Right ventricle myocardium inferior (tissue), 1 donor: ENCODE measurements at regions not wholly inside any gene's neighbourhood (a gene's known extent, or its start where the extent isn't known, plus 50 kb on each side); places are given as distances from the start of the nearest gene placed in this dataset.

Source experiments
- ATAC-seq: fragments of 200-7000 bp; cut with Tn5 transposase; one replicate; pipeline ENCODE4 v1.9.1; 2020; ENCODE audit warnings: mild to moderate bottlenecking, moderate library complexity
- DNase-seq: peaks from one replicate; pipeline ENCODE4 v3.0.0; 2021; ENCODE audit errors: missing footprints
- intact Hi-C: fragments of 100-400 bp; cut with DNase I; formaldehyde crosslinking; loops from one replicate; pipeline ENCODE4 v1.11.0; 2022
- donor health status: DM: no; HTN: yes; CAD: no; lungs with severe emphysema.

DNA sequence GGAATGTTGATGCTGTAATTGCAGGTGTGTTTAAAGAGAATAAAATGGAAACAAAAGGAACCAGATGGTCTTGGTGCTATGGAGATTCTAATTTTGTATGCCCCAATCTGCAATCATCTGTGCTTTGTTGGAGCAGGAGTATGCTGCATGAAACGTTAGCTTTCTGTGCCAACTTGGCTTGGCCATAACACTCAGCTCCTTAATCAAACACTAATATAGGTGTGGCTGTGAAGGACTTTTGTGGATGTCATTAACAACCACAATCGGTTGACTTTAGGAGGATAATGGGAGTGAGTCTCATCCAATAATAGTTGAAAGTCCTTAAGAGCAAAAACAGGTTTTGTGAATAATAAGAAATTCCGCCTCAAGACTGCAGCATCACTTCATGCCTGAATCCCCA lies 399.2 kb downstream of the NLGN4X start:
- intact Hi-C loops: no loop called here
- DNase-seq (no peak), ATAC-seq (no peak)

DNA sequence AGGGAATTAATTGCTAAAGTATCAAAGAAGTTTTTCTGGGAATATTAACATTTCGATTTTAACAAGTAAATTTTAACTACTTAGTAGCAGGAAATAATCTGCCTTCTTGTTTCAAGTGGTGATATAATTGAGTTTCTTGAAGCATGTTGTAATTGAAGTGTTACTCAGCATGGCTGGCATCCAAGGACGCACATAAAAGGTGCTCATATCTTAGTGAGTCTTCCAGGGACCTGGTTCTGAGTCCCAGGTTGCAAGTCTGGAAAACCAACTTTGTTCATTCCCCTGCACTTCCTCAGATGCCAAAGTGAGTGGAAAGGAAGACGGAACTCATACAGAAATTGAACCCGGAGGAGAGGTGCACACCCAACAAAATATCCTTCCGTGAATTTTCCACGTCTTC lies 399.6 kb downstream of the NLGN4X start:
- ATAC-seq (no peak), DNase-seq (no peak)
- intact Hi-C loops: no loop called here

DNA sequence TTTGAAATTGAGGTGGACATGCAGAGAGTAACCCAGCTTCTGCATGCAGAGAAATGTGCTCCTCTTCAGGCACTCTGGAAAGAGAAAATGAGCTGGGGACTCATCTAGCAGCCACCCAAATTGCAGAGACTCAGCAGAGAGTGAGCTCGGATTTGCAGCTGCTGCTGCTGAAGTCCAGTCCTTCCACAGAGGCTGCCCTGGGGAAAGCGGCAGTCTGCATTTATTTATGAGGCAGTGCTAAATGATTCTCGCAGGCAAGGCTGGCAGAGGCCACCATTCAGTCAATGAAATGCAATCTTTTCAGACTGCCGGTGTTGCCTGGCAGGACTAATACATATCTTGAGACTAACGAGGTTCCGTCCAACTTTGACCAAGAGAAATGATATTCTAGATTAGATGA lies 404.8 kb downstream of the NLGN4X start:
- no peak for ATAC-seq
- intact Hi-C loops: no loop called here
- DNase-seq: no peak

DNA sequence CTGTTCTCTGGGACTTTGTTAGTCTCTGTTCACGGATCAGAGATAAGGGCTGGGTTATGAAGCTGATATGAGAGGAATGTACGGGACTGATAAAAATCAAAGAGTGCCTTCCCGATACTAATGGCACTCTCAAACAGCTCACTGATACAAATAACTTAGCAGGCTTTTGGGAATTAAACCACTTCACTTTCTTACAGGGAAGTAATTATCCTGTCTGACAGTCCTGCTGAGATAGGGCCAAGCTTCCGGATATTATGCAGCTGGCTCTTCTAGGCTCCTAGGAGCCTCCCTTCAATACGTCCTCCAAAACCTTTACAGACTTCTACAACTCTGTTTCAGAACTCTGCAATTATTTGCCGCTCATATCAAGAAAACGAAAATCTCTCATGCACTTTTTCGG lies 418.0 kb downstream of the NLGN4X start:
- DNase-seq (no peak), ATAC-seq (no peak)
- intact Hi-C loops: no loop called here

DNA sequence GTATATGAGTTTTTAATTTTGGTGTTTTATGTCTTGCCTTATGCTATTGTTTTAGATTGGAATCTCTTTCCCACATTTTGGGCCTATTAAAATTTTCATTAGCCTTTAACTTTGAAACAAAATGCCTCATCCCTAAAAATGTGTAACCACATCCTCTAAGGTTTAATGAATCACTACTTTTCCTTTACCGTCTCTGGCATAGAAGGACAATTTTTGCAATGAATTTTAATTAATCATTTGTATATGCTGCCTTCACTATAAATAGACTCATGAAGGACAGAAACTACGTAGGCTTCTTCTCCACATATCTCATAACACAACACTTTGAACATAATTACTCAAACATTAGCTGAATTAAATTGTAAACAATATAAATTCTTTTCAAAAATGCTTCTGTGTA lies 421.5 kb downstream of the NLGN4X start:
- ATAC-seq (no peak), DNase-seq (no peak)
- intact Hi-C loops: no loop called here

DNA sequence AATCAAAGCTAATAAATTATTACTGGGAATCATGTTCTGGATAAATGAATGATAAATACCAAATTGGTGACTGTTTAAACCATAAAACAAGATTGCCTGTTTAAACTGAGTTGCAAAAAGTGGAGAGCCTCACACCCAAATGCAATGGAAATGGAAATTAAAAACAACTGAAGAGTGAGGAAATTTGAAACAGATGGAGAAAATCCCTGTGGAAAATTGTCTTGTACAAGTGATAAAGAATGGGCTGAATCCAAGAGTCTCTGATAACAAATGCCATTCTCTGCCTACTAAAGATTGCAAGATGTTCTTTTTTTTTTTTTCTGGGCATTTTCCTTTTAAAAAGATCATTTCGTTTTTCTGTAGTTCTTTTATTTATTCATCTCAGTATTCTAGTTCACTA lies 426.3 kb downstream of the NLGN4X start:
- ATAC-seq: no peak
- no peak for DNase-seq
- intact Hi-C loops: no loop called here

DNA sequence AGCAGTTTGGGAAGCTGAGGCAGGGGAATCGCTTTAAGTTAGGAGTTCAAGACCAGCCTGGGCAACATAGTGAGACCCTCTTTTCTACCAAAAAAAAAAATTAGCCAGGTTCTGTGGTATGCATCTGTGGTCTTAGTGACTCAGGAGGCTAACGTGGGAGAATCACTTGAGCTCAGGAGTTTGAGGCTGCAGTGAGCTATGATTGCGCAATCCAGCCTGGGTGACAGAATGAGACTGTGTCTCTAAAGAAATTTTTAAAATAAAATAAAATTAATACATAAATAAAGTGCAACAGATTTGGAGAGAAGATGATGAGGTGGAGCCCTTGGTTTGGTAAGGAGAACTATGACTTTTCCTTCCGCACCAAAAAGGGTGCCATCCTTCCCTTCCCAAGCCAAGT lies 436.9 kb downstream of the NLGN4X start:
- ATAC-seq (no peak), DNase-seq (no peak)
- intact Hi-C loops: no loop called here

DNA sequence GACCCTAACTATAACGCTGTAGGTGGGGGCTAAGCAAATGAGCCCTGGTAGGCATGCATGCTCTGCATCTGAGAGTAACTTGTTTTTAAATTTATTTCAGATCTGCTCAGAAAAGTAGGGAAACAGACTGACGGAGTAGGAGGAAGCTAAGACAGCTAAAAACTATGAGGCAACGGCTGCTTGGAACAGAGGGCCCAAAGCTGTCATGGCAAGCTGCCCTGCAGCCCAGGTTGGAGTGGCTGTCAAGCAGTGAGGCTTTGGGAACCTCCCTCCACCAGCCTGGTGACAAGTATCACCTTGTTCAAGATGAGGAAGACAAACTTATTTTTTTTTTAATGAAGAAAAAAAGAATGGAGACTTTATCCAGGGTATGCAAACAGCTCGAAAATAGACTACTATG lies 439.8 kb downstream of the NLGN4X start:
- intact Hi-C loops: no loop called here

DNA sequence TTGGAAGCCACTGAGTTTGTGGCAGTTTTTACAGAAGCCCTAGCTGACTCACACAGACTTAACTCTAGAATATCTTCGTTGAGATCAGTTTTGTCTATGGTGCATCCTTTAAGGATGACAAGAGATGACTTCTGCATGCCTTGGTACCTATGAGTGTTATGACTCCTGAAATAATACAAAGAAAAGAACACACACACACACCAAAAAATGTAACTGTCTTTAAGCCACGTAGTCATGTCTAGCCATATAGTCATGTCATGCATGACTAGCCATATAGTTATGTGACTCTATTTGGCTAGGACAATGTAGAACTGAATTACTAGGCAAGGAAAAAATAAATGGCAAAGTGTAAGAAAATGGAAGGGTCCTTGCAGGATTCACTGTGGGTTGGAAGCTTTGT lies 447.8 kb downstream of the NLGN4X start:
- intact Hi-C loops: no loop called here
- DNase-seq (no peak), ATAC-seq (no peak)

More for the DNA sequence above, 439.8 kb downstream of the NLGN4X start:
- no peak for ATAC-seq
- no peak for DNase-seq

DNA sequence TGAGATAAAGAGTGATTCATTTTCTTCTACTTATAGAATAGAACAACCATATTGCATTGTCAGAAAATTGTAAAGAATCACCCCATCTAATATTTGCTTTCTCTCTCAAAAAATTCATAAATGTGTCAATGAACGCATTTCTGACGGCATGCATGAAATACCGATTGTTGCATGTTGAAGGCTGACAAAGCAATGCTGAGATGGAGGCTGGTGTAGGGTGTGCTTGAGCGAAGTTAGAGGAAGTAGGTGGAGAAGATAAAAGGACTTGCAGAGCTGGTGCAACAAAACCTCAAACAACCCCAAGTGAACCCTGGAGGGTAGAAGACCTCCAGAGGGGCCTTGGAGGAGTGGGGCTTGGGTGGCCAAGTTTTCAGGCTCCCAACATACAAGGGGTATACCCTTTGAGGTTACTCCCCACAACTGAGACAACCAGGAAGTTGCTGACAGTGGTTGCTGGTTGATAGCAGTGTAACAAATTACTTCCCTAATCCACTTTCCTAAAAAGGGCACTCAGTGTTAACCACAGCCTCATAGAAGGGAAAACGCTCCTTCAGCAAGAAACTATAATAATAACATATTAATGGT lies 452.7 kb downstream of the NLGN4X start:
- intact Hi-C loops: no loop called here
- DNase-seq (no peak), ATAC-seq (peak; percentile 44)

DNA sequence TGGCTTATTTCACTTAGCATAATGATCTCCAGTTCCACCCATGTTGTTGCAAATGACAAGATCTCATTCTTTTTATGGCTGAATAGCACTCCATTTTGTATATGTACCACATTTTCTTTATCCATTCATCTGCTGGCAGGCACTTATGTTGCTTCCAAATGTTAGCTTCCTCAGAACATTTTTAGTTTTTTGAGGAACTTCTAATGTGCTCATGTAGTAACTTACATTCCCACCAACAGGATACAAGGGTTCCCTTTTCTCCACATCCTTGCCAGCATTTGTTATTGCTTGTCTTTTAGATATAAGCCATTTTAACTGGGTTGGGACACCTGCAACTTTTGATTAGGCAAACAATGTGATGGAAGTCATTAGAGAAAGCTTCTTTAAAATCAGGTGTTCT lies 454.2 kb downstream of the NLGN4X start:
- ATAC-seq (no peak), DNase-seq (no peak)
- intact Hi-C loops: no loop called here

DNA sequence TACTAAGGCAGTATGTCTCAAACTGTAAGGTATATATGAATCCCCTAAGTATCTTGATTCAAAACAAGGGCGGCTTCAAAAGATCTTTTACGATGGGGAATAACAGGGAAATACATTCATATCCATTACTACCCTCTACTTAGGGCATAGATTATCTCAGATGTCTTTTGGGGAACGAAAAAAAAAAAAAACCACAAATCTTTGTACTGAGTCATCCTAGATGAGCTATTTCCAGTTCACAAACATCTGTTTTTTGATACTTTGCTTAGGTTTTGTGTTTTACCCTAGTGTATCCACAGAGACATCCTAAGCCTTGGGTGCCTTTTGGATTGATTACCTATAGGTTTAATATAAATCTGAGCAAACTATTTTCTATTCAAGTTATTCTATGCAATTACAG lies 457.2 kb downstream of the NLGN4X start:
- ATAC-seq: no peak
- intact Hi-C loops: no loop called here
- no peak for DNase-seq

DNA sequence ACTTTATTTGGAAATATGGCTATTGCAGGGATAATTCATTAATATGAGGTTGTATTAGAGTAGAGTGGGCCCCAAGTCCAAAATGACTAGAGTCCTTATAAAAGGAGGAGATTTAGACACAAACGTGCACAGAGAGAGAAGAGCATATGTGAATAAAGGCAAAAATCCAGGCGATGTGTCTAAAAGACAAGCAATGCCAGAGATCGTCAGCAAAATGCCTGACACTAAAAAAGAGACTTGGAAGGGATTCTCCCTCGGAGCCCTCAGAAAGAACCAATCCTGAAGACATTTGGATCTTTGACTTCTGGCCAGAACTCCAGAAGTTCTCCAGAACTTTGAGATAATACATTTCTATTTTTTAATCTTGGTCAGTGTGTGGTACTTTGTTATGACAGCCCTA lies 472.1 kb downstream of the NLGN4X start:
- ATAC-seq: no peak
- intact Hi-C loops: no loop called here
- no peak for DNase-seq

DNA sequence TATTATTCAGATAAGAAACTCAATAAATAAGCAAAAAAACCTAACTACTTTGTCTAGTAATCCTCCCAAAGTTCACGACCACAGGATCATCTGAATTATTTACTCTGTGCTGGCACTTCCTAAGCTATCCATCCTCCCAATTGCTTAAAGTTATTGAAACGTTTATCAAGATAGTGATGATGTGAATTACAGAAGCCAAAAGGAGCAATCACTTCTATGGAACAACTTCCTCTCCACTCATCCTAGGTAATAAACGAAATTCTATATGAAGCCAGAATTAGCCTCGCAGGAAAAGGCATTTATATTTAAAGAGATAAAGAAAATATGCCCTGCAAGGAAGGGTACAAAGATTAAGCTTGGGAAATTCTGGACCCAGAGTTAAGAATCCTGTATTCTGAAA lies 475.4 kb downstream of the NLGN4X start:
- DNase-seq (no peak), ATAC-seq (no peak)
- intact Hi-C loops: no loop called here

DNA sequence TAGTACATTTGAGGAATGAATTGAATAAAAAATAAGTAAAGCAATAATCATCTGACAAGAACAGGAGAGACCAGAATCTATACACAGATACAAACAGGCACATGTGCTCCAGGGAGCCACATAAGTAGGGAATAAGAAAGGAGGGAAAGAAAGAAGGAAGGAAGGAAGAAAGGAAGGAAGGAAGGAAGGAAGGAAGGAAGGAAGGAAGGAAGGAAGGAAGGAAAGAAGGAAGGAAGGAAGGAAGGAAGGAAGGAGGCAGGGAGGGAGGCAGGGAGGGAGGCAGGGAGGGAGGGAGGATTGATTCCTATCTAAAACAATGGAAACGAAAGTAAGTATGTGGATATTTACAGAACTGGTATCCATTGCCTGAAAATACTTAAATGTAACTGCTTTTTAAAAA lies 475.8 kb downstream of the NLGN4X start:
- intact Hi-C loops: no loop called here
- ATAC-seq (no peak), DNase-seq (no peak)

DNA sequence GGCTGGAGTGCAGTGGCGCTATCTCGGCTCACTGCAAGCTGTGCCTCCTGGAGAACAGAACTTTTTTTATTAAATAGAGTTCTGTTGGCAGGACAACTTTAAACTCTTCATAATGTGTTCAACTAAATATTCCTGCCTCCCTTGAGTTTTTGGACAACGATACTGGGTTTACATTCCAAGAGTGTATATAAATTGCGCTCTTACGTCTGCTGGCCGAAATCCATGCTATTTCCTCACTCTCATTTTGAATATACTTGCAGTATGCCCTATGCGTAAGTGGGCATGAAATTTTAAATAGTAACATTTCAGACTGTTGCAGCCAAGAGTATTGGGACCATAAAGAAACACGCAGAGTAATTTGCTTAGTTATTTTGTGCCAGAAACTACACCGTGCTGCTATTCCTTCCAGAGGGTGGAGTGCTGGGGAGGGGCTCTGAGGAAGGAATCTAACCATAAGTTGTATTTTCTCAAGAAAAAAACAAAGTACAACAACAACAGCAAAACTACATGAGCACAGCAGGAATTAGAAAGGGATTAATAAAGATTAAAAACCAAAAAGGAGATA lies 480.0 kb downstream of the NLGN4X start:
- intact Hi-C loops: no loop called here
- no peak for DNase-seq
- no peak for ATAC-seq

DNA sequence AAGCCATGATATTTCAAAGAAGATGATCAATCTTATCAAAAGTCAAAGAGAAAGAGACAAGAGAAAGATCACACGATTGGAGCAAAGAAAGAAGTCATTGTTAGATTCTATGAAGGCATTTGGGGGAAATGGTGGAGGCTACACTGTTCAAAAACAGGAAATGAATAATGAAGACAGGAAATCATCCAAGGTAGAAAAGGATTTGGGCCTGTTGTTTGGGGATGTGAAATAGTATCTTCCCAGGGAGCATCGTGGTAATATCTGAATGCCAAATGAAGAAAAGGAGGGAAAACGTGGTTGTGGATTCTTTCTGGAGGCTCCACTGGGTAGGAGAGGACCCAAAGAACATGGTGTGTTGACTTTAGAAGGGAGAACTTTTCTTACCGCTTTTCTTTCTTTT lies 482.4 kb downstream of the NLGN4X start:
- ATAC-seq: no peak
- no peak for DNase-seq
- intact Hi-C loops: no loop called here

DNA sequence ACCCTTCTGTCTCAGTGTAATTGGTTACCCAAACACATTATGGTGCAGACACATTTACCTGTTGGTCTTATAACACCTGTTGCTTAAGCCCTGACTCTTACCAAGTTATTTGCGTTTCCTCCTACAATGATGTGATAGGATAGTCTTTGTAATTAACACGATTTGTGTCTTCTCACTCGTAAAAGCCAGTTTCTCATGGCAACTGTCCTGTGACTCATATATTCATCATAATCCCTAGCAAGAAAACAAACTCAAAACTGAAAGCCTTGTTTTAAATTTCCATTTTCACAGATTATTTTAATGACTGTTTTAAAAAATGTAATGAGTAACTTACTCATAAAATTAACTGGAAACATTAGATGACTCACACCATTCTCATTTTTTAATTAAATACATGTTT lies 495.2 kb downstream of the NLGN4X start:
- intact Hi-C loops: no loop called here
- DNase-seq: no peak
- no peak for ATAC-seq

DNA sequence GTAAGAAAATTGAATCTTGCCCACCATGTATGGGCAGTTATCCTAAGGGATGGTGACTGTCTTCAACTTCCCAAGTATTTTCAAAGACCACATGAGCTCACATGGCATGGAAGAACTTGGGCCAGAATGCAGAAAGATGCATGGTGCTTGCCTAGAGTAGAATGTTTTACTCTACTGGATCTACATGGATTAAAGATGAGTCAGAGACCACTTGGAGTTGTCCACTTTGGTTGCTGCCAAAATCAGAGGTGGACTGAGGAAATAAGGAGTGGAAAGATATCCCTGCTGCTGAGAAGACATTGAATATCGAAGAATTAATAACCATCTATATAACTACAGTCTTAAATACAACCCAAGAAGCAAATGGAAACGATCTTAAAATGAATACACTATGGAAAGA lies 498.1 kb downstream of the NLGN4X start:
- DNase-seq: no peak
- intact Hi-C loops: no loop called here
- no peak for ATAC-seq

DNA sequence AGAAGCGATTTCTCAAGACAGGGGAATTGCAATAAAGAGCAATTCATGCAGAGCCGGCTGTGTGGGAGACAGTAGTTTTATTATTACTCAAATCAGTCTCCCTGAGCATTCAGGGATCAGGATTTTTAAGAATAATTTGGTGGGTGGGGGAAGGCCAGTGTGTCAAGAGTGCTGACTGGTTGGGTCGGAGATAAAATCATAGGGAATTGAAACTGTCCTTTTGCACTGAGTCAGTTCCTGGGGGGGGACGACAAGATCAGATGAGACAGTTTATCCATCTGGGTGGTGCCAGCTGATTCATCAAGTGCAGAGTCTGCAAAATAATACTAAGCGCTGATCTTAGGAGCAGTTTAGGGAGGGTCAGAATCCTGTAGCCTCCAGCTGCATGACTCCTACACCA lies 502.4 kb downstream of the NLGN4X start:
- intact Hi-C loops: no loop called here
- ATAC-seq (no peak), DNase-seq (no peak)

DNA sequence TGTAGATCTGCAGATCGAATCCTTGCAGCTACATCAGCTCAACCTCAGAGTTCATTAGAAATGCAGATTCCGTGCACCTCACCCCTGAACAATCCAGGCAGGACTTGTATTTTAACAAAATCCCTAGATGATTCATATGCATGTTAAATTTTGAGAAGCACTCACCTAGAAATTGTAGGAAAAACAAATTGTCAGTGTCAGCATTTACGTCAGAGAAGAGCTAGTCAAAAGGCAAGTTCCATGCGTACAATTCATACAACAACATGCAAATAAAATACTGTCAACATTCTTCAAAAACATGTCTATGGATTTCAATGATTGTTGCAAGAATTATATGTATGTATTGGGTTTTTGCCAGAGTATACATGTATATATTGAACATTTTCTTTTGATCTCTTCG lies 504.5 kb downstream of the NLGN4X start:
- intact Hi-C loops: no loop called here
- ATAC-seq: no peak
- DNase-seq: no peak
